GM13976 (cell line): ENCODE measurements at regions not wholly inside any gene's neighbourhood (a gene's known extent, or its start where the extent isn't known, plus 50 kb on each side); places are given as distances from the start of the nearest gene placed in this dataset.

Source experiments
- DNase-seq: peaks from one replicate; pipeline ENCODE4 v3.0.0; 2012; ENCODE audit warnings: low spot score
- in situ Hi-C: fragments of 300-500 bp; cut with MboI; formaldehyde crosslinking; loops from one replicate; pipeline ENCODE4 v1.12.0; 2022; ENCODE audit warnings: low sequenced_read_pairs, mixed read lengths, inconsistent platforms; ENCODE audit not compliant: unreplicated experiment
- TF ChIP-seq, protein P1 (sequence below): IDR thresholded peaks from 2 replicates; pipeline ENCODE4 v1.5.1; 2012; ENCODE audit warnings: borderline replicate concordance, mild to moderate bottlenecking; ENCODE audit not compliant: insufficient read depth; ENCODE audit errors: extremely low read depth, missing control alignments, control extremely low read depth

GRCh38 chr12:115638733-115639647 lies 638.5 kb downstream of the MED13L start:
- TF ChIP-seq, protein P1, sequence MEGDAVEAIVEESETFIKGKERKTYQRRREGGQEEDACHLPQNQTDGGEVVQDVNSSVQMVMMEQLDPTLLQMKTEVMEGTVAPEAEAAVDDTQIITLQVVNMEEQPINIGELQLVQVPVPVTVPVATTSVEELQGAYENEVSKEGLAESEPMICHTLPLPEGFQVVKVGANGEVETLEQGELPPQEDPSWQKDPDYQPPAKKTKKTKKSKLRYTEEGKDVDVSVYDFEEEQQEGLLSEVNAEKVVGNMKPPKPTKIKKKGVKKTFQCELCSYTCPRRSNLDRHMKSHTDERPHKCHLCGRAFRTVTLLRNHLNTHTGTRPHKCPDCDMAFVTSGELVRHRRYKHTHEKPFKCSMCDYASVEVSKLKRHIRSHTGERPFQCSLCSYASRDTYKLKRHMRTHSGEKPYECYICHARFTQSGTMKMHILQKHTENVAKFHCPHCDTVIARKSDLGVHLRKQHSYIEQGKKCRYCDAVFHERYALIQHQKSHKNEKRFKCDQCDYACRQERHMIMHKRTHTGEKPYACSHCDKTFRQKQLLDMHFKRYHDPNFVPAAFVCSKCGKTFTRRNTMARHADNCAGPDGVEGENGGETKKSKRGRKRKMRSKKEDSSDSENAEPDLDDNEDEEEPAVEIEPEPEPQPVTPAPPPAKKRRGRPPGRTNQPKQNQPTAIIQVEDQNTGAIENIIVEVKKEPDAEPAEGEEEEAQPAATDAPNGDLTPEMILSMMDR, result no peak
- in situ Hi-C loops, result no loop called here
- no peak for DNase-seq

- in situ Hi-C loops, result no loop called here
- no peak for DNase-seq
- TF ChIP-seq, protein P1, result no peak
Observed at GRCh38 chr12:115636546-115636945, 640.9 kb downstream of the MED13L start.

GRCh38 chr12:115632308-115632707 lies 645.2 kb downstream of the MED13L start:
- no peak for DNase-seq
- TF ChIP-seq, protein P1, result no peak
- in situ Hi-C loops, result no loop called here

DNA sequence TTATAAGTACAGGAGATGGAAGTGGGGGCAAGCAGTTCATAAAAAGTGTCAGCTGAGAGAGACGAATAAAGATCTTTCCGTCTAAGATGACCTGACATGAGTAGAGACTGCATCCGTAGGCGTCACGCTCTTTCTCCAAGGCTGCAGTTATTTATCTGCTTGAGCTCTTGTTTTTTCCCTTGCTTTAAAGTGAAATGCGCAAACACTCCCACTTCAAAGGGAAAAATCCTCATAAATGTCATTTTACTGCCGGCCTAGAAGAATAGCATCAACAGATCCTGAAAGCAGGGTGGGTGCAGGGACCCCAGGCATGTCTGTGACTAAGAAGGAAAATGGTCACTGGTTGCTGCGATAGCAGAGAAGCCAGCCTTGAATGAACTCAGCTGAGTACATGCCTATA lies 647.4 kb downstream of the MED13L start:
- in situ Hi-C loops, result no loop called here
- TF ChIP-seq, protein P1, result no peak
- no peak for DNase-seq

DNA sequence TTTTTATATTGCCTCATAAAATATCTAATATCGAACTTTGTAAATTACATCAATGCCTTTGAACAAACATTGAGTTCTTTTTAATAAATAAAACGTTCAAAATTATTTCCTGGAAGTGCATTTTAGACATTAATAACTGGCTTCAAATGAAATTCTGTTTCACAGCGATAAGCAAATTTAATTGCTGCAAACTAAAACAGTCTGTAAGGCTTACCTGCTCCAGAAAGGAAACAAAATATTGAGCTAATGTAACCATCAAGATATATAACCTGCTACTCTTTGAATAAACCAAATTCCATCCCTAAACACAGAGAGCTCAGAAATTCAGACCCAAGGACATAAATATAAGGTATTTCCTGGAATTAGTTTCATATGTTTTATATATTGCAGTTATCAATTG lies 651.3 kb downstream of the MED13L start:
- TF ChIP-seq, protein P1, result no peak
- in situ Hi-C loops, result no loop called here
- no peak for DNase-seq

GRCh38 chr12:115623764-115624334 lies 653.6 kb downstream of the MED13L start:
- TF ChIP-seq, protein P1, result no peak
- no peak for DNase-seq
- in situ Hi-C loops, result no loop called here

- in situ Hi-C loops, result no loop called here
- TF ChIP-seq, protein P1, result no peak
- no peak for DNase-seq
Observed at GRCh38 chr12:115623275-115623674, 654.2 kb downstream of the MED13L start.
